GM21619 (cell line): ENCODE measurements at regions not wholly inside any gene's neighbourhood (a gene's known extent, or its start where the extent isn't known, plus 50 kb on each side); places are given as distances from the start of the nearest gene placed in this dataset.
"Not testable (repeated sequence)": the region's sequence is repeated elsewhere in the genome, so short reads cannot be mapped to it uniquely, and the experiment has no call there.

ENCODE experiments used
- ATAC-seq: cut with Tn5 transposase; IDR thresholded peaks from one replicate; pipeline ENCODE4 v1.9.1; 2021; ENCODE audit not compliant: unreplicated experiment

- ATAC-seq = no peak
Observed at GRCh38 chr2:118430510-118431164, 342.4 kb downstream of the INSIG2 start.

DNA sequence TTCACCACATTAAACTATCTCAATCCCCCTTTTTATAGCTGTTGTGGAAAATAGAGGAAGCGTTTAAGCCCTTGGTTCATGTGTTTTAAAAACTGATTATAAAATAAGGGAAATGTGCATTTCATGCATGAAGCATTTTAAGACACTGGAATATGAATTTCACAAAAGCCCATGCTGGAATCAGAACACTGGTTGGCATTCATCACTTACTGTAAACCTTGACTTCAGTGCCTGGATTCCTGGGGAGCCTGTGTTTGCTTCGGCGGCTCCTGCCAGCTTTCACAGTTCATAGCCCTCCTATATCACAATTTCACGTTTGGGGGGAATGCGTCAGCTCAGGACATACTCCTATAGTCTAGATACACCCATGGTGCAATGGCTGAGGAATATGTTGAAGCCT, 336.9 kb downstream of the INSIG2 start:
- no peak for ATAC-seq

DNA sequence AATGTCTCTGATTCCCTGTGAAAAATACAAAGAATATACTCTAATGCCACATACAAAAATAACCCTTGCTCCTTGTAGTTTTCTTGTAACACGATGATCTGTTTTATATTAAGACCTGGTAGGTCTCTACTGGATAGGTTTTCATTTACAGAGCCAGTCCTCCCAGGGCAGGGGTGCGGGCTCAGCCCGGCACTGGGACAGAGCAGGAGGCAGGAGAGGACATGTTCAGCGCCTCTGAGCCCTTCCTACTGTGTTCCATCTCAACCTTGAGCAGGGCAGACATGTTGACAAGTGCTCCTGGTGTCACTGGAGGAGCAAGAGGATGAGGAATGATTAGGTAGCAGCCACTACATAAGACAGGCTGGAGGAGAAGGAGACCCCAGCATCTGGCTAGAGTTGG, 335.5 kb downstream of the INSIG2 start:
- ATAC-seq = no peak

DNA sequence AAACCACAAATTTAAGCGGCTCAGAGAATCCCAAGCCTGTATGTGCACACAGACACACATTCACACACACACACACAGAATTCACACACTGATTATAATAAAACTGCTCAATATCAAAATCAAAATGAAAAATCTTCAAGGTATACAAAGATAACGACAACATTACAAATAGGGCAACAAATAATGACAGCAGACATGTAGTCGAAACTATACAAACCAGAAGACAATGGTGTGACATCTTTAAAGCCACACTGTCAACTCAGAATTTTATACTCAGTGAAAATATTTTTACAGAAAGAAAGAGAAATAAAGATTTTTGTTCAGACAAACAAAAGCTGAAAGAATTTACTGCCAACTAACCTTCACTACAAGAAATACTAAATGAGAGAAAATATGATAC, 333.4 kb downstream of the INSIG2 start:
- ATAC-seq = no peak

DNA sequence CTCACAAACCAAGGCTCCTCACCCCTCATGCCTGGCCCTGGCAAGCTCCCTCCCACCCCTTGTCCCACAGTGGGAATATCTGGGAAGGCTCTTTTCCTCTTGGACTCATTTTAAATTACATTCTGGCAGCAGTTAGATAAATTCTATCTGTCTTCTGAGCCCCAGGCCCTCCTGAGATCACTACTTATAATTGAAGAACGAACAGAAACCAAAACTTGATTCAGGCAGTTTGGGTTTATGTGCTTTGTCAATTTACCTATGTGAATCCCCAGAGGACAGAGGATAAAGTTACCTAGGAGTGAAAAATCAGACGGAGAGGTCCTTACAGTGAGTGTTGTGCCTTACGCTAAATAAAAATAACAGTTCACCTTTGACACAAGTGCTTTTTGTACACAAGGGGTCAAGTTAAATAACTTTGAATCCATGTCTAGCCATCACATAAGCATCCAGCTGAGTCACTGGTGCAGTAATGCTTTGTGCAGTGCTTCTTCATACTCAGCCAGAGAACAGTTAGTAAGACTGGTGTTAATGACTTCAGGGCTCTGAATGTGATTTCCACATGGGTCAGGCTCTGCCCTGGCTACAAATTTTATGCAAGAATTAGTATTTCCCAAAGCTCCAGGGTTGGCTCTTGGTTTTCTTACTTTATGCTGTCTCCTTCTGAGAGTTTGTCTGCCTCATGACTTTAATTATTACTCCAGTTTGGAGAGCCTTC, 329.3 kb downstream of the INSIG2 start:
- ATAC-seq = no peak

DNA sequence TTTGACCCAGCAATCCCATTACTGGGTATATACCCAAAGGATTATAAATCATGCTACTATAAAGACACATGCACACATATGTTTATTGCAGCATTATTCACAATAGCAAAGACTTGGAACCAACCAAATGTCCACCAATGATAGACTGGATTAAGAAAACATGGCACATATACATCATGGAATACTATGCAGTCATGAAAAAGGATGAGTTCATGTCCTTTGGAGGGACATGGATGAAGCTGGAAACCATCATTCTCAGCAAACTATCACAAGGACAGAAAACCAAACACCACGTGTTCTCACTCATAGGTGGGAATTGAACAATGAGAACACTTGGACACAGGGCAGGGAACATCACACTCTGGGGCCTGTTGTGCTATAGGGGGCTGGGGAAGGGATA, 326.9 kb downstream of the INSIG2 start:
- not testable (repeated sequence) for ATAC-seq

- no peak for ATAC-seq
Observed at GRCh38 chr2:118403658-118404451, 315.6 kb downstream of the INSIG2 start.

- ATAC-seq = no peak
Observed at GRCh38 chr2:118388771-118389170, 300.5 kb downstream of the INSIG2 start.

DNA sequence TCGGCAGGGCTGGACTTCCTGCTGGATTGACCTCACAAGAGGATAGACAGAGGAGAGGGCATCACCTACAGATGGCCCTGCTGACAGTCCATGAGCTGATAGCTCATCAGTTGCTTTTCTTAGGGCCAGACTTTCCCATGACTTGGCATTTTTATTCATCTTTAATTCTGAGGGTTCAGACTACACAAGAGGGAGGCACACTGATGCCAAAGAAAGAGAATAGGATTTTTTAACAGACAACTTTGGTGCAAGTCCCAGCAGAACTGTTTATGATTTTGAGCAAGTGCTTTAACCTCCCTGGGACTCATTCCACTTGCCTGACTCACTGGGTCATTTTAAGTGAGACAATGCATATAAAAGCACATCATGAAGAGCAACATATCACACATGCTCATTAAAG, 299.2 kb downstream of the INSIG2 start:
- ATAC-seq = no peak

DNA sequence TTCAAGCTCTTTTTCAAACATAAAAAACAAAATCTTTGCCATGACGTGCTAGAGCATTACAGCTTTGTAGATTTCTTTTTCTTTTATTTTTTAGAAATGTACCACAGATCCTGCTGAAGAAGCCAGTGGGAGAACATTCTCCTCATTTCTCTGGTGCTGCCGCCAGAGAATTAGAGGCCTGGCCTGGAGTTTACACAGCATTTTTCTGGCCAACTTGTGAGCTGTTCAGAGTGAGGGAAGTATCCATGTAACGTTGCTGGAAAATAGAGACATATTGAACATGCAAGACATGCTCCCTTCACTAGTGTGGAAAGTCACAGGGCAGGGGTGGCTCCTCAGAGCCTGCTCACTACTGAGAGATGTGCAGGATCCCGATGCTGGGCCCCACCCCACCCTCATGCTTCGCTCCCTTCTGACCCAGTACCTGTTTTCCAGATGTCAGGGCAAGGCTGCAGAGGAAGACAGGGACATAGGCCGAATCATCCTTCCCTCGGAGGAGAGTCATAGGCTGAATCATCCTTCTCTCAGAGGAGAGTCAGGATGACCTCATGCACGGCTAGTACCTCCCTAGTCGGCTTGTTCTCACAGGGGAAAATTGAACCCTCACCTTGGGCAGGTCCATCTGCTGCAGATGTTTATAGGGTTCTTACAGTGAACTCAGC, 298.5 kb downstream of the INSIG2 start:
- ATAC-seq = no peak

DNA sequence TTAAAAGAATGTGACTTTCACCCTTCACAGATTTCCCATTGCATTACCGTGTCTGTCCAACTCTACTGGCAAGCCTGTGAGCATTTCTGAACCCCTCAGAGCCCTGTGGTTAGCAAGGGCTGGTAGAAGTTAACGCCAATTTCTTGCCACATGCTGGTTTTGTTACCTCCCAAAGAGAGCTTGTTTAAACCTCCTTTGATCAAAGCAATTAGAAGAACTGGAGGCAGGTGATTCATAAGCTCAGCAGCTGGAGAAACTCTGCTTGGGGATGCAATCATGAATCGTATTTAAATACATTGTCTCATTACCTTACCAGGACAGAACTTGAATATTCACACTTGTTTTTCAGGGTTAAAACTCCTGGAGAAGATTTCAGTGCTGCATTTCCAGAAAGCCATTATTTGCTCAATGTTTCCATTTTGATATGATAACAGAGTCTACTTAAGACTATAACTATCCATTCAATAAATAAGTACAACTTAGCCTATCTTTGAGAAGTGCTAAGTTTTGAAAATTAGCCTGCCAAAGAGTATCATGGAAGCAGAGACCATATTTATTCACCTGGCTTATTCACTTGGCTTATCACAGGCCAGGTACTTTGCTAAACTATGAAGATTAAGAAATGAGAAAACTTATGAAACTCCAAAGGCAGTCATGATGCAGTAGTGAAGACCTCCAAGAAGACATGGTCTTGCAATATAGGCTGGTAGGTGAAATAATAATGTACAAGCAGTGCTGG, 292.8 kb downstream of the INSIG2 start:
- no peak for ATAC-seq

DNA sequence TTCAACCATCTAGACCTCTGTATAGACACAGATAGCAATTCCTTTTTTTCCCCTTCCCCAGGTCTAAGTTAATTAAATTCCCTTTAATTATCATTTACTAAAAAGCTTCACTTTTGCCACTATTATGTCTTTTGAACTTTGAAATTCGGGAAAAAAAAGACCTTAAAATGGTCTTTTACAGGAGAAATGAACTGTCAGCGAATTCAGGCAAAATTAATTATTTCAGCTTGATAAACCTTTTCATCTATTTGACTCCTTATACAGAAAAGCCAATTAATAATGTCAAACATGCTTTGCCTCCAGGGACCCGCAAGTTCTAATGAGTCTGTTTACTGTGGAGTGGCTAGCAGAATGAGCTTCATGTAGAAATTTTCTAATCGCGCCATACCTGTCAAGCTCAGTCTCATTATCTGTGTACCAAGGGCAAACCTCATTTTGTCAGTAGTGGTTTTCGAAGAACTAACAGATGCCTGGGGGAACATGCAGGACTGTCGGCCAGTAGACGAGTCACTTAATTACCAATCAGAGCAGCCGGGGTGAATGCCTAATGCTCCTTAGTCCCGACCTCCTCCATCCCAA, 287.7 kb downstream of the INSIG2 start:
- ATAC-seq = no peak

- no peak for ATAC-seq
Observed at GRCh38 chr2:118374974-118375755, 286.9 kb downstream of the INSIG2 start.

DNA sequence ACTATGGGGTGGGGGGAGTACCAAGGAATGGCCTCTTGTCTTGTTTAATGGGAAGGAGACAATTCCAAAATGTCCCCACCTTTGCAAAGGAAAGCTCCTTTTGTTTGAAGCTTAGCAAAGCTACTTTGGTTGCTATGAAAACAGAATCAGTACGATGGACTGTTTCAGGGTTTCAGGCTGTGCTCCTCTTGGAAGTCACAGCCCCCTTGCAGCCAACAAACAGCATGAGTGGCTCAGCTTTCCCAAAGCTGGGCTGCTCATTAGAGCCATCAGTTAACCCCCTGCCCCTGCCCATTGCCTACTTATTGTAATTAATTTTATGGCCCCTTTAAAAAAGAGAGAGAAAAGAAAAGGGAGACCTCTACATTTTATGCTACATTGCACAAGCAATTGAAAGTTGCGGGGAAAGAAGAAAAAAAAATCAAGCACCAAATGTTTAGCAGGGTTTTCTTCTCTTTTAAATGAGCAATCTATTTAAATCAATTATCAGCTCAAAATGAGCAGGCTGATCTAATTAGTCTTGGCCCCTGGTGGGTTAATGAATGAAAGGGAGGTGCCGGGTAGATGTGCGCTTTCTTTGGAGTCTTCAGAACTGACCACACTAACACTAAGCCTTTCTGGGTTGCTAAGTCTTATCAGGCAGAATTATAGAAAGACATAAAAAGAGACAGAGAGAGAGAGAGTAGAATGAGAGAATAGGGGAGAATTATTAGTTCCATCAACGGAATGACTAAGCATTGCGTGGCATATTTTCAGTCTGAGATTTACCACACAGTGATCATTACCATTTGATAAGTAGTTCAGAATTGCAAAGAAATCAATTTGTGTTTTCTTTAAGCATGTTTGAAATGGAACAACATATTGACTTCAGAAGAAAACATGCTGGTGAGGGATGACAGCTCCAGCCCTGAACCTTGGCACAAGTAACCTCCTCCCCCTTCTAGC, 284.9 kb downstream of the INSIG2 start:
- ATAC-seq = no peak

- ATAC-seq = no peak
Observed at GRCh38 chr2:118371515-118371914, 283.2 kb downstream of the INSIG2 start.

GRCh38 chr2:118369521-118369920, 281.2 kb downstream of the INSIG2 start:
- not testable (repeated sequence) for ATAC-seq

DNA sequence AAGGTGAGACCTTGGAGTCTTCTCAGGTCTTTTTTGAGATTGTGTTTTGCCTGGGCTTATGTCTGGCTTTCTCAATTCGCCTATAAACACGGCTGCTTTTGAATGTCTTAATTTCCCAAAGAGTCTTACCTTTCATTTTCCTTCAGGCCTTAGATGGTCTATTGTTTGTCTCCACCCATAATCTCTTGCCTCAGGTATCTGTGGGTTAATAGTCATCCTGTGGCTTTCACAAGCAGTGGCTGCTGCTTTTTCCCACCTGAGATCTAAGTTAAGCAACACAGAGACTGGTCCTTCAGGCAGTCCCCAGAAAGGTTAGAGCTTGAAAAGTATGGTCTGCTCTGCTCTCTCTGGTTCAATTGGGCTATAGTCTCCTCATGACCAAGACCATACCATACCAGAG, 275.3 kb downstream of the INSIG2 start:
- no peak for ATAC-seq

- ATAC-seq = no peak
Observed at GRCh38 chr2:118356051-118356450, 267.8 kb downstream of the INSIG2 start.

DNA sequence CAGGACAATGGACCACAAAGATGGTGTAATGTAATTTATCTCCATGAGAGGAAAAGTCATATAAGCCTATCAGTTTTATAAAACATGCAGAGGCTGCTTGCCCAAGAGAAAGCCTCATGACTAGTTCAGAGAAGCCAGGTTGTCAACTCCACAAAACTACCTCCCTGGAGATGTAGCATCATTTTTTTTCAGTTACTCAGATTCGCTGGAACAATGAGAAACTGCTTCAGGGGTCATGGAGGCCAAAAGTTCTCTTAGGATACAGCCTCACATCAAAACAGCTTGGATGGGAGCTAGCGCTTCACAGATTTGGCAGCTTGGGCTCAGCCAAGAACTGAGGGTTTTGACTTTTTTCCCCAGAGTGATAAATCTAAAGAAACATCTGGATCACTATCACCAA, 263.5 kb downstream of the INSIG2 start:
- no peak for ATAC-seq
